ENCODE measurements at regions not wholly inside any gene's neighbourhood (a gene's known extent, or its start where the extent isn't known, plus 50 kb on each side); places are given as distances from the start of the nearest gene placed in this dataset.

- TF ChIP-seq CTCF (IDR thresholded peaks at IDR 0.05 in 2 of 3, conservative IDR thresholded peaks at IDR 0.05 in 1 of 3; ENCODE audit: borderline replicate concordance in 1 of 3, insufficient read depth in 1 of 3, low read depth in 2 of 3, low read length in 2 of 3) = no peak
- TF ChIP-seq ZFX (IDR thresholded peaks at IDR 0.05) = no peak
- TF ChIP-seq ZNF274 (IDR thresholded peaks at IDR 0.05; ENCODE audit: low read depth, low read length) = no peak
- TF ChIP-seq MAX (IDR thresholded peaks at IDR 0.05) = no peak
- no peak for TF ChIP-seq JUND (IDR thresholded peaks at IDR 0.05)
- TF ChIP-seq RAD21 (IDR thresholded peaks at IDR 0.05; ENCODE audit: low read depth) = no peak
- no peak for TF ChIP-seq POLR2AphosphoS5 (IDR thresholded peaks at IDR 0.05; ENCODE audit: low read depth, low read length)
- TF ChIP-seq REST (IDR thresholded peaks at IDR 0.05; ENCODE audit: low read depth) = no peak
- TF ChIP-seq CEBPB (IDR thresholded peaks at IDR 0.05; ENCODE audit: low read depth) = no peak
- no peak for TF ChIP-seq EZH2phosphoT487 (IDR thresholded peaks at IDR 0.05; ENCODE audit: borderline replicate concordance)
- TF ChIP-seq POLR2A (IDR thresholded peaks at IDR 0.05; ENCODE audit: borderline replicate concordance, extremely low read depth, insufficient read depth, insufficient read length) = no peak
Measured at GRCh38 chr4:177612684-177613083, 170.4 kb upstream of the AGA start.

Measured in HCT116 (cell line).